ENCODE measurements at regions not wholly inside any gene's neighbourhood (a gene's known extent, or its start where the extent isn't known, plus 50 kb on each side); places are given as distances from the start of the nearest gene placed in this dataset.

GRCh38 chr5:74188351-74189105, 452.0 kb downstream of the ENC1 start:
- Histone ChIP-seq H3K27me3 (ENCODE audit: control insufficient read depth, insufficient read depth, low read length) (no peaks in the 10 kb centered on the region), H3K79me2 (no peaks in the 10 kb centered on the region), H2AFZ (no peak overlapping the region), H3K4me3 (ENCODE audit: low read depth, low read length) (no peak overlapping the region), H3K4me2 (ENCODE audit: low read length) (no peak overlapping the region), H3K9me3 (ENCODE audit: control insufficient read depth, low read length) (no peaks in the 10 kb centered on the region), H3K4me1 (no peaks in the 10 kb centered on the region), H3K9ac (no peak overlapping the region), H3K36me3 (ENCODE audit: control insufficient read depth, insufficient read depth, low read length) (no peaks in the 10 kb centered on the region), H3K27ac (no peak overlapping the region)
- no peak for TF ChIP-seq CTCF (IDR thresholded peaks at IDR 0.05)

GRCh38 chr5:74187757-74188156, 452.8 kb downstream of the ENC1 start:
- H3K79me2 ChIP-seq: no peaks in the 10 kb centered on the region
- H3K27ac ChIP-seq: no peak overlapping the region
- no peak for TF ChIP-seq CTCF (IDR thresholded peaks at IDR 0.05)

GRCh38 chr5:74186356-74187315, 453.9 kb downstream of the ENC1 start:
- no peak overlapping the region for H3K4me3 ChIP-seq (ENCODE audit: low read depth, low read length)
- TF ChIP-seq CTCF (IDR thresholded peaks at IDR 0.05): no peak
- H2AFZ ChIP-seq: no peak overlapping the region
- no peak overlapping the region for H3K4me2 ChIP-seq (ENCODE audit: low read length)
- no peaks in the 10 kb centered on the region for H3K79me2 ChIP-seq
- no peak overlapping the region for H3K27ac ChIP-seq
- H3K36me3 ChIP-seq (ENCODE audit: control insufficient read depth, insufficient read depth, low read length): no peaks in the 10 kb centered on the region
- H3K4me1 ChIP-seq: no peaks in the 10 kb centered on the region
- H3K9ac ChIP-seq: no peak overlapping the region
- no peaks in the 10 kb centered on the region for H3K9me3 ChIP-seq (ENCODE audit: control insufficient read depth, low read length)
- no peaks in the 10 kb centered on the region for H3K27me3 ChIP-seq (ENCODE audit: control insufficient read depth, insufficient read depth, low read length)

More at GRCh38 chr5:74187757-74188156, 452.8 kb downstream of the ENC1 start:
- Histone ChIP-seq H3K4me2 (ENCODE audit: low read length) (no peak overlapping the region), H3K4me3 (ENCODE audit: low read depth, low read length) (no peak overlapping the region), H3K27me3 (ENCODE audit: control insufficient read depth, insufficient read depth, low read length) (no peaks in the 10 kb centered on the region), H3K9ac (no peak overlapping the region), H3K36me3 (ENCODE audit: control insufficient read depth, insufficient read depth, low read length) (no peaks in the 10 kb centered on the region), H3K9me3 (ENCODE audit: control insufficient read depth, low read length) (no peaks in the 10 kb centered on the region), H3K4me1 (no peaks in the 10 kb centered on the region), H2AFZ (no peak overlapping the region)

GRCh38 chr5:74185599-74185998, 454.9 kb downstream of the ENC1 start:
- no peak overlapping the region for H3K4me2 ChIP-seq (ENCODE audit: low read length)
- H3K9ac ChIP-seq: no peak overlapping the region
- H3K4me1 ChIP-seq: no peaks in the 10 kb centered on the region
- no peaks in the 10 kb centered on the region for H3K27me3 ChIP-seq (ENCODE audit: control insufficient read depth, insufficient read depth, low read length)
- H2AFZ ChIP-seq: no peak overlapping the region
- H3K79me2 ChIP-seq: no peaks in the 10 kb centered on the region
- no peak overlapping the region for H3K4me3 ChIP-seq (ENCODE audit: low read depth, low read length)
- H3K36me3 ChIP-seq (ENCODE audit: control insufficient read depth, insufficient read depth, low read length): no peaks in the 10 kb centered on the region
- H3K27ac ChIP-seq: no peak overlapping the region
- no peaks in the 10 kb centered on the region for H3K9me3 ChIP-seq (ENCODE audit: control insufficient read depth, low read length)
- no peak for TF ChIP-seq CTCF (IDR thresholded peaks at IDR 0.05)

All from parathyroid adenoma (tissue), 2 donors.